ENCODE measurements at regions not wholly inside any gene's neighbourhood (a gene's known extent, or its start where the extent isn't known, plus 50 kb on each side); places are given as distances from the start of the nearest gene placed in this dataset.

GRCh38 chr16:16780588-16780987 is 401.6 kb downstream of the NPIPA7 start:
- H3K27me3 ChIP-seq = no peaks in the 10 kb centered on the region
- no peak for DNase-seq
- H3K4me1 ChIP-seq = no peaks in the 10 kb centered on the region
- TF ChIP-seq CTCF (IDR thresholded peaks at IDR 0.05) (no peak), POLR2A (IDR thresholded peaks at IDR 0.05) (no peak)
- no peaks in the 10 kb centered on the region for H3K9me3 ChIP-seq
- H3K36me3 ChIP-seq = no peaks in the 10 kb centered on the region
- no peak overlapping the region for H3K27ac ChIP-seq
- no peak overlapping the region for H3K4me3 ChIP-seq

GRCh38 chr16:16782153-16782552 is 403.2 kb downstream of the NPIPA7 start:
- TF ChIP-seq CTCF (IDR thresholded peaks at IDR 0.05) = no peak
- TF ChIP-seq POLR2A (IDR thresholded peaks at IDR 0.05) = no peak
- H3K27me3 ChIP-seq = no peaks in the 10 kb centered on the region
- H3K9me3 ChIP-seq = no peaks in the 10 kb centered on the region
- no peaks in the 10 kb centered on the region for H3K4me1 ChIP-seq
- H3K27ac ChIP-seq = no peak overlapping the region
- DNase-seq = no peak
- H3K36me3 ChIP-seq = no peaks in the 10 kb centered on the region
- no peak overlapping the region for H3K4me3 ChIP-seq

GRCh38 chr16:16788004-16788403 is 409.1 kb downstream of the NPIPA7 start:
- Histone ChIP-seq H3K27me3 (no peaks in the 10 kb centered on the region), H3K27ac (no peak overlapping the region), H3K4me1 (no peaks in the 10 kb centered on the region), H3K36me3 (no peaks in the 10 kb centered on the region), H3K9me3 (peaks cover 0 to 5% (median 0%) of the 10 kb centered on the region in 4 donors), H3K4me3 (no peak overlapping the region)
- DNase-seq = no peak
- TF ChIP-seq POLR2A (IDR thresholded peaks at IDR 0.05) (no peak), CTCF (IDR thresholded peaks at IDR 0.05) (no peak)

- no peaks in the 10 kb centered on the region for H3K27me3 ChIP-seq
- no peaks in the 10 kb centered on the region for H3K36me3 ChIP-seq
- H3K27ac ChIP-seq = no peak overlapping the region
- no peaks in the 10 kb centered on the region for H3K4me1 ChIP-seq
- DNase-seq = no peak
- TF ChIP-seq CTCF (IDR thresholded peaks at IDR 0.05) (no peak), POLR2A (IDR thresholded peaks at IDR 0.05) (no peak)
- no peak overlapping the region for H3K4me3 ChIP-seq
- peaks cover 0 to 5% (median 0%) of the 10 kb centered on the region in 4 donors for H3K9me3 ChIP-seq
These were observed 411.7 kb downstream of the NPIPA7 start for GRCh38 chr16:16790597-16790996.

- DNase-seq = no peak
- Histone ChIP-seq H3K9me3 (peaks cover 0 to 5% (median 0%) of the 10 kb centered on the region in 4 donors), H3K4me1 (no peaks in the 10 kb centered on the region), H3K36me3 (no peaks in the 10 kb centered on the region), H3K4me3 (no peak overlapping the region), H3K27ac (no peak overlapping the region), H3K27me3 (no peaks in the 10 kb centered on the region)
- TF ChIP-seq POLR2A (IDR thresholded peaks at IDR 0.05) = no peak
- no peak for TF ChIP-seq CTCF (IDR thresholded peaks at IDR 0.05)
These were observed 412.1 kb downstream of the NPIPA7 start for GRCh38 chr16:16791051-16791450.

GRCh38 chr16:16797239-16797638 is 418.3 kb downstream of the NPIPA7 start:
- Histone ChIP-seq H3K4me1 (no peaks in the 10 kb centered on the region), H3K27me3 (no peaks in the 10 kb centered on the region), H3K36me3 (no peaks in the 10 kb centered on the region), H3K9me3 (no peaks in the 10 kb centered on the region), H3K4me3 (no peak overlapping the region), H3K27ac (no peak overlapping the region)
- TF ChIP-seq CTCF (IDR thresholded peaks at IDR 0.05) = no peak
- TF ChIP-seq POLR2A (IDR thresholded peaks at IDR 0.05) = no peak
- no peak for DNase-seq
